KMS-11 (cell line): ENCODE measurements at regions not wholly inside any gene's neighbourhood (a gene's known extent, or its start where the extent isn't known, plus 50 kb on each side); places are given as distances from the start of the nearest gene placed in this dataset.

ENCODE experiments used
- H2AFZ ChIP-seq: fragments of 200-600 bp; sonication (generic); 2 replicates; pipeline ENCODE4 v1.6.1; 2016; ENCODE audit warnings: antibody characterized with exemption, mixed run types, low read depth
- H3K27ac ChIP-seq: fragments of 200-600 bp; sonication (generic); 2 replicates; pipeline ENCODE4 v1.6.1; 2016; ENCODE audit warnings: mild to moderate bottlenecking, mixed run types
- H3K27me3 ChIP-seq: fragments of 200-600 bp; sonication (generic); 2 replicates; pipeline ENCODE4 v1.6.1; 2017; ENCODE audit warnings: mild to moderate bottlenecking, low read depth, mixed run types, moderate library complexity; ENCODE audit not compliant: insufficient read depth
- H3K36me3 ChIP-seq: fragments of 200-600 bp; sonication (generic); 2 replicates; pipeline ENCODE4 v1.6.1; 2017; ENCODE audit warnings: mild to moderate bottlenecking, mixed run types; ENCODE audit not compliant: insufficient read depth
- H3K4me1 ChIP-seq: fragments of 200-600 bp; sonication (generic); 2 replicates; pipeline ENCODE4 v1.6.1; 2016; ENCODE audit warnings: mild to moderate bottlenecking, low read depth, mixed run types; ENCODE audit not compliant: poor library complexity, severe bottlenecking
- H3K4me2 ChIP-seq: fragments of 200-600 bp; sonication (generic); 2 replicates; pipeline ENCODE4 v1.7.0; 2016; ENCODE audit warnings: mild to moderate bottlenecking, mixed run types
- H3K4me3 ChIP-seq: fragments of 200-600 bp; sonication (generic); IDR thresholded peaks from 2 replicates; pipeline ENCODE4 v1.6.1; 2017; ENCODE audit warnings: low read depth, low read length, mixed read lengths; ENCODE audit not compliant: insufficient read depth
- H3K79me2 ChIP-seq: fragments of 200-600 bp; sonication (generic); 2 replicates; pipeline ENCODE4 v1.6.1; 2016; ENCODE audit warnings: low read depth, mixed run types; ENCODE audit not compliant: insufficient read depth
- H3K9ac ChIP-seq: fragments of 200-600 bp; sonication (generic); 2 replicates; pipeline ENCODE4 v1.6.1; 2016; ENCODE audit warnings: mild to moderate bottlenecking, mixed run types
- H4K20me1 ChIP-seq: fragments of 200-600 bp; sonication (generic); 2 replicates; pipeline ENCODE4 v1.6.1; 2016; ENCODE audit warnings: mild to moderate bottlenecking, mixed run types; ENCODE audit not compliant: insufficient read depth
- CTCF ChIP-seq: fragments of 200-600 bp; sonication (generic); conservative IDR thresholded peaks from 2 replicates; pipeline ENCODE4 v1.6.1; 2017; ENCODE audit warnings: low read depth, mild to moderate bottlenecking, antibody characterized with exemption, low read length, moderate library complexity, mixed read lengths

GRCh38 chr7:94236960-94237359 lies 157.7 kb upstream of the COL1A2 start:
- no peak overlapping the region for H3K9ac ChIP-seq
- TF ChIP-seq CTCF: no peak
- H2AFZ ChIP-seq: no peak overlapping the region
- H3K27me3 ChIP-seq: no peaks in the 10 kb centered on the region
- H3K27ac ChIP-seq: no peak overlapping the region
- no peaks in the 10 kb centered on the region for H3K4me1 ChIP-seq
- H3K4me2 ChIP-seq: no peak overlapping the region
- H3K36me3 ChIP-seq: no peaks in the 10 kb centered on the region
- H3K4me3 ChIP-seq: no peak overlapping the region
- no peaks in the 10 kb centered on the region for H3K79me2 ChIP-seq
- no peaks in the 10 kb centered on the region for H4K20me1 ChIP-seq

GRCh38 chr7:94237417-94237816 lies 157.3 kb upstream of the COL1A2 start:
- Histone ChIP-seq H3K36me3 (no peaks in the 10 kb centered on the region), H3K9ac (no peak overlapping the region), H4K20me1 (no peaks in the 10 kb centered on the region), H3K27ac (no peak overlapping the region), H3K4me1 (no peaks in the 10 kb centered on the region), H3K4me3 (no peak overlapping the region), H2AFZ (no peak overlapping the region), H3K79me2 (no peaks in the 10 kb centered on the region), H3K27me3 (no peaks in the 10 kb centered on the region), H3K4me2 (no peak overlapping the region)
- no peak for TF ChIP-seq CTCF

GRCh38 chr7:94239661-94240234 lies 154.9 kb upstream of the COL1A2 start:
- no peak overlapping the region for H3K27ac ChIP-seq
- no peaks in the 10 kb centered on the region for H3K27me3 ChIP-seq
- no peaks in the 10 kb centered on the region for H4K20me1 ChIP-seq
- no peaks in the 10 kb centered on the region for H3K36me3 ChIP-seq
- no peak overlapping the region for H3K4me3 ChIP-seq
- no peak overlapping the region for H3K4me2 ChIP-seq
- H3K4me1 ChIP-seq: no peaks in the 10 kb centered on the region
- no peak overlapping the region for H3K9ac ChIP-seq
- H2AFZ ChIP-seq: no peak overlapping the region
- no peak for TF ChIP-seq CTCF
- H3K79me2 ChIP-seq: no peaks in the 10 kb centered on the region

GRCh38 chr7:94240902-94241301 lies 153.8 kb upstream of the COL1A2 start:
- H3K4me3 ChIP-seq: no peak overlapping the region
- no peak for TF ChIP-seq CTCF
- no peak overlapping the region for H2AFZ ChIP-seq
- H3K4me1 ChIP-seq: no peaks in the 10 kb centered on the region
- H3K27ac ChIP-seq: no peak overlapping the region
- H3K4me2 ChIP-seq: no peak overlapping the region
- H3K79me2 ChIP-seq: no peaks in the 10 kb centered on the region
- H4K20me1 ChIP-seq: no peaks in the 10 kb centered on the region
- no peak overlapping the region for H3K9ac ChIP-seq
- H3K27me3 ChIP-seq: no peaks in the 10 kb centered on the region
- no peaks in the 10 kb centered on the region for H3K36me3 ChIP-seq
